PC-3 (cell line): ENCODE measurements at regions not wholly inside any gene's neighbourhood (a gene's known extent, or its start where the extent isn't known, plus 50 kb on each side); places are given as distances from the start of the nearest gene placed in this dataset.
A peak's percentile ranks its signal among the peaks of the same experiment; 100 is the strongest.

Experiments
- ATAC-seq: fragments of 200-7000 bp; cut with Tn5 transposase; 2 replicates; pipeline ENCODE4 v1.9.1; 2020; ENCODE audit warnings: mild to moderate bottlenecking, moderate library complexity
- BruUV-seq: library from RNA; stranded (reverse); fragments of 400-500 nt; replicated peaks from 2 replicates; lab custom pipeline; 2021; lab: Mats Ljungman, UMichigan
- CTCF ChIA-PET: fragments of 300-600 bp; sonication (Branson Sonifier 250); formaldehyde crosslinking; loops from one replicate; lab custom pipeline; 2022; ENCODE audit warnings: antibody characterized with exemption; lab: Charles Lee
- POLR2A ChIA-PET: fragments of 300-600 bp; sonication (Branson Sonifier 250); formaldehyde crosslinking; loops from one replicate; lab custom pipeline; 2022; ENCODE audit warnings: antibody characterized with exemption; ENCODE audit not compliant: unreplicated experiment; lab: Charles Lee
- DNase-seq: peaks from one replicate; pipeline ENCODE4 v3.0.0-alpha.2; 2015
- H2AFZ ChIP-seq: fragments of 300-600 bp; sonication (generic); 2 replicates; pipeline ENCODE4 v1.6.0; 2016; ENCODE audit warnings: antibody characterized with exemption, low read length
- H3F3A ChIP-seq: fragments of 300-600 bp; sonication (generic); one replicate; pipeline ENCODE4 v1.6.0; 2017; ENCODE audit warnings: antibody characterized with exemption, low read length, control low read depth, mild to moderate bottlenecking; ENCODE audit not compliant: unreplicated experiment
- H3K27ac ChIP-seq: fragments of 300-600 bp; sonication (generic); 2 replicates; pipeline ENCODE4 v1.5.1; 2016; ENCODE audit warnings: mild to moderate bottlenecking, low read length
- H3K27me3 ChIP-seq: fragments of 300-600 bp; sonication (generic); 2 replicates; pipeline ENCODE4 v1.6.1; 2016; ENCODE audit warnings: low read length, mixed read lengths
- H3K36me3 ChIP-seq: fragments of 300-600 bp; sonication (generic); 2 replicates; pipeline ENCODE4 v1.6.1; 2016; ENCODE audit warnings: low read depth, mixed run types, low read length, mixed read lengths
- H3K4me1 ChIP-seq: fragments of 300-600 bp; sonication (generic); 2 replicates; pipeline ENCODE4 v1.5.1; 2016; ENCODE audit warnings: low read length; ENCODE audit not compliant: insufficient read depth
- H3K4me2 ChIP-seq: fragments of 300-600 bp; sonication (generic); 2 replicates; pipeline ENCODE4 v1.6.0; 2016; ENCODE audit warnings: low read length
- H3K4me3 ChIP-seq: fragments of 300-600 bp; sonication (generic); 2 replicates; pipeline ENCODE4 v1.5.1; 2016; ENCODE audit warnings: mild to moderate bottlenecking, low read length, mixed read lengths
- H3K79me2 ChIP-seq: fragments of 300-600 bp; sonication (generic); 2 replicates; pipeline ENCODE4 v1.6.1; 2017; ENCODE audit warnings: low read length, mixed read lengths
- H3K9ac ChIP-seq: fragments of 300-600 bp; sonication (generic); 2 replicates; pipeline ENCODE4 v1.6.0; 2016; ENCODE audit warnings: mild to moderate bottlenecking, low read length
- H3K9me2 ChIP-seq: fragments of 300-600 bp; sonication (generic); replicated peaks from 2 replicates; pipeline ENCODE4 v1.6.1; 2016; ENCODE audit warnings: mixed run types, low read length, mixed read lengths
- H3K9me3 ChIP-seq: fragments of 300-600 bp; sonication (generic); 2 replicates; pipeline ENCODE4 v1.6.1; 2016; ENCODE audit warnings: low read length, mixed read lengths
- H4K20me1 ChIP-seq: fragments of 300-600 bp; sonication (generic); 2 replicates; pipeline ENCODE4 v1.6.1; 2016; ENCODE audit warnings: low read length, mixed read lengths
- CTCF ChIP-seq: fragments of 300-600 bp; sonication (generic); conservative IDR thresholded peaks from 2 replicates; pipeline ENCODE4 v1.5.1; 2017; ENCODE audit warnings: antibody characterized with exemption, low read depth, mild to moderate bottlenecking, low read length
- EZH2 ChIP-seq: fragments of 300-600 bp; sonication (generic); IDR thresholded peaks from one replicate; pipeline ENCODE4 v1.6.1; 2017; ENCODE audit warnings: antibody characterized with exemption, mild to moderate bottlenecking, low read length; ENCODE audit not compliant: unreplicated experiment
- EZH2phosphoT487 ChIP-seq: fragments of 300-600 bp; sonication (generic); IDR thresholded peaks from 2 replicates; pipeline ENCODE4 v1.6.1; 2018; ENCODE audit warnings: mild to moderate bottlenecking, antibody characterized with exemption, low read length, borderline replicate concordance
- intact Hi-C: fragments of 100-400 bp; cut with micrococcal nuclease; formaldehyde crosslinking; loops from 2 replicates; pipeline ENCODE4 v1.9.0; 2023

- Histone ChIP-seq H3F3A (no peaks in the 10 kb centered on the region), H3K27ac (no peak overlapping the region), H3K4me3 (no peak overlapping the region), H4K20me1 (no peaks in the 10 kb centered on the region), H3K27me3 (no peaks in the 10 kb centered on the region), H3K9me3 (no peaks in the 10 kb centered on the region), H3K4me1 (peaks cover 12% of the 10 kb centered on the region), H3K4me2 (peak overlapping the region; percentile 12), H3K9ac (no peak overlapping the region), H2AFZ (peak overlapping the region; percentile 49), H3K36me3 (no peaks in the 10 kb centered on the region), H3K9me2 (no peaks in the 10 kb centered on the region), H3K79me2 (no peaks in the 10 kb centered on the region)
- ChIA-PET POLR2A (no interaction called here), CTCF (interaction anchor here (1.1 kb wide), 1 partner anchor 12 kb away, joined by 8 read pairs; no protein-coding TSS in a partner anchor)
- ATAC-seq (peak; percentile 99), DNase-seq (peak; percentile 90)
- intact Hi-C loops = no loop called here
- no peak for TF ChIP-seq EZH2phosphoT487
- TF ChIP-seq EZH2 = no peak
- TF ChIP-seq CTCF = no peak
- no TSS peak for BruUV-seq
Measured at GRCh38 chr10:62972103-62972502, 155.9 kb upstream of the EGR2 start.

GRCh38 chr10:62964026-62964425 lies 147.9 kb upstream of the EGR2 start:
- no peak overlapping the region for H3K9ac ChIP-seq
- ChIA-PET CTCF (no interaction called here), POLR2A (no interaction called here)
- DNase-seq = no peak
- H3K4me2 ChIP-seq = no peak overlapping the region
- intact Hi-C loops = no loop called here
- no peaks in the 10 kb centered on the region for H3K27me3 ChIP-seq
- no peaks in the 10 kb centered on the region for H4K20me1 ChIP-seq
- no peaks in the 10 kb centered on the region for H3K9me2 ChIP-seq
- H3F3A ChIP-seq = peaks cover 8% of the 10 kb centered on the region
- TF ChIP-seq EZH2phosphoT487 = no peak
- no peak for TF ChIP-seq EZH2
- no peak for ATAC-seq
- H2AFZ ChIP-seq = no peak overlapping the region
- H3K27ac ChIP-seq = no peak overlapping the region
- no peaks in the 10 kb centered on the region for H3K36me3 ChIP-seq
- no TSS peak for BruUV-seq
- H3K4me3 ChIP-seq = no peak overlapping the region
- H3K9me3 ChIP-seq = no peaks in the 10 kb centered on the region
- no peaks in the 10 kb centered on the region for H3K79me2 ChIP-seq
- peaks cover 21% of the 10 kb centered on the region for H3K4me1 ChIP-seq

GRCh38 chr10:62961951-62962523 lies 145.9 kb upstream of the EGR2 start:
- CTCF ChIA-PET = interaction anchor here (0.6 kb wide), 1 partner anchor 49 kb away, joined by 3 read pairs; no protein-coding TSS in a partner anchor
- intact Hi-C loops = loop anchor here (2.0 kb wide), 1 partner anchor 43 kb away; no protein-coding TSS in a partner anchor
- H3K4me3 ChIP-seq = no peak overlapping the region
- peaks cover 37% of the 10 kb centered on the region for H3K4me1 ChIP-seq
- H3F3A ChIP-seq = peaks cover 8% of the 10 kb centered on the region
- no peak overlapping the region for H3K4me2 ChIP-seq
- POLR2A ChIA-PET = interaction anchor here (0.5 to 0.7 kb wide), 3 partner anchors 17 to 136 kb away, joined by 3 to 5 read pairs (median 4); no protein-coding TSS in a partner anchor
- no TSS peak for BruUV-seq
- no peaks in the 10 kb centered on the region for H4K20me1 ChIP-seq
- ATAC-seq = no peak
- no peak overlapping the region for H3K27ac ChIP-seq
- H3K79me2 ChIP-seq = no peaks in the 10 kb centered on the region
- H3K27me3 ChIP-seq = no peaks in the 10 kb centered on the region
- no peak overlapping the region for H3K9ac ChIP-seq
- no peaks in the 10 kb centered on the region for H3K36me3 ChIP-seq
- no peaks in the 10 kb centered on the region for H3K9me2 ChIP-seq
- H3K9me3 ChIP-seq = no peaks in the 10 kb centered on the region
- no peak for TF ChIP-seq CTCF
- TF ChIP-seq EZH2 = no peak
- H2AFZ ChIP-seq = peak overlapping the region; percentile 0; the same call in 1 of the 2 replicates
- DNase-seq = peak; percentile 38
